IPS-NIHi7 (cell line): ENCODE measurements at regions not wholly inside any gene's neighbourhood (a gene's known extent, or its start where the extent isn't known, plus 50 kb on each side); places are given as distances from the start of the nearest gene placed in this dataset.

Experiments used
- DNase-seq: peaks from one replicate; pipeline ENCODE4 v3.0.0; 2012; ENCODE audit warnings: mixed read lengths; ENCODE audit errors: extremely low spot score

DNA sequence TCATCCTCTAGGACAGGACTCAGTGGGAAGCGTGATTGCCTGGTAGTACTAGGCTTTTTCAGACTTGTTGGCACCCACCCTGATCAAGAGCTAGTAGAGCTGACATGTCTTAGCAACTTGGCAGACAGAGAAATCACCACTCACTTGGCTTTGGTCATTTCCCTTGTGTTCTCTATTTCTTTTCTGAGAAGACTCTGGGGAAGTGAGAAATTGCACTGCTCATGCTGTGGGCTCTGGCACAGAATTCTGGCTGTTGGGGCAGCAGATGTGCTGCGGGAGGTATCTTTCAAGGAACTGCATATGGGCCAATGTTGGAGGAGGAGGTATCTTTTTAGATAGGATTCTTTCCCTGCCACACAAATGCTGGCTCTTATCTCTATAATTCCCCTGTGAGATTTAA is 529.1 kb upstream of the MEX3C start:
- no peak for DNase-seq

- DNase-seq: no peak
These were observed 530.3 kb upstream of the MEX3C start for GRCh38 chr18:51727780-51728179.

DNA sequence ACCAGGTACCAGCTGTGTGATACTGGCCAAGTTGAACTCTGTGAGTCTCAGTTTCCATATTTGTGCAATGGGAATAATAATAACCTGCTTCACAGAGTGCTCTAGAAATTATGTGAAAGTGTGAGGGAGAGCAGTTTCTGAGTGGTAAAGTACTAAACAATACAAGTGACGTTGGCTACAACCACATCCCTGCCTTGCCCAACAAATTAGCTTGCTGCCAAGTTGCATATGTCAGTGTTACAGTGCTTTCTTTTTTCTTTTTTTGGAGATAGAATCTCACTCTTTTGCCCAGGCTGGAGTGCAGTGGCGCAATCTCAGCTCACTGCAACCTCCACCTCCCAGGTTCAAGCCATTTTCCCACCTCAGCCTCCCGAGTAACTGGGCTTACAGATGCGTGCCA is 533.6 kb upstream of the MEX3C start:
- no peak for DNase-seq

- no peak for DNase-seq
These were observed 537.1 kb upstream of the MEX3C start for GRCh38 chr18:51734576-51734975.

GRCh38 chr18:51739044-51739666 is 541.7 kb upstream of the MEX3C start:
- no peak for DNase-seq

DNA sequence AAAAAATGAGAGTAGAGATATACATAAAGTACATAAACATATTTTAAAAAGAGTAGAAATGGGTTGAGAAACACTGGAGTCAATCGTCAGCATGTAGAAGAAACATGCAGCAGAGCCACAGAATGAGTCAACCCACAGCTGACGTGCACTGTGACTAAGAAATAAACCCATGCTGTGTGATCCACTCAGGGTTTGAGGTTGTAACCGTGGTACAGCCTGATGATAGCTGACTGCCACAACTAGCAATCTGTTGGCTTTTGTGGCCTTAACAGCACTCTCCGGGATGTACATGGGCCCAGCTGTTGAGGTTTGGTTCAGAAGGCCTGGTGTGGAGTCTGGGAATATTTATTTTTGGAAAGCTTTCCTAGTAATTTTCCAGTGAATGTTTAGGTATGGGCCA is 554.4 kb upstream of the MEX3C start:
- no peak for DNase-seq

DNA sequence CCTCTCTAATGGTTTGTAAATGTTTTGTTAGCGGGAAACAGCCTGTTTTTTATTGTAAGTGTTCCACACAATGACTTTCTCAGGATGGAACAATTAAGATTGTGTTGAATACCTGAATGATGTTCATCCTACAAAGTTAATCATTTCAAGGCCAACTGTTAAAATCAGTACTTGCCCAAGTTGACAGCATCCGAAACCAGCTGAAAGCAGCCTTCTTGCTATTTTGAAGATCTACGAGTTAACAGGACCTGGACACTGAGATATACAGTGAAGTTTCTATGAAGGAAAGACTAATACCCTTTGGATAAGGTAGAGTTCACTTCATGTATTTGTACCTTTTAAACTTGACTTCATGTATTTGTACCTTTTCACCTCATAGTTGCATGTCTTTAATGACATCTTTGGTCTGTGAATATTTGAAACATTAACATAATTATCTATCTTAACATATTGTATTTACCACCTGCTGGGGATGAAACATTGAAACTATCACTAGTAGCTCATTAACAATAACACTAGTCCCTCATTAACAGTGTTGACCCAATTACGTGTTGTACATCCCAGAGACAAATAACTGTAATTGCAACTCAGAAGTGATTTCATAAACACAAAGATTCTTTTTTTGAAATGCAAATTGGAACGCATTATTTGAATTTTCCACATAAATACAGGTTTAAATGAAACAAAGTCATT is 556.0 kb upstream of the MEX3C start:
- no peak for DNase-seq

GRCh38 chr18:51754566-51754965 is 557.1 kb upstream of the MEX3C start:
- DNase-seq: no peak

DNA sequence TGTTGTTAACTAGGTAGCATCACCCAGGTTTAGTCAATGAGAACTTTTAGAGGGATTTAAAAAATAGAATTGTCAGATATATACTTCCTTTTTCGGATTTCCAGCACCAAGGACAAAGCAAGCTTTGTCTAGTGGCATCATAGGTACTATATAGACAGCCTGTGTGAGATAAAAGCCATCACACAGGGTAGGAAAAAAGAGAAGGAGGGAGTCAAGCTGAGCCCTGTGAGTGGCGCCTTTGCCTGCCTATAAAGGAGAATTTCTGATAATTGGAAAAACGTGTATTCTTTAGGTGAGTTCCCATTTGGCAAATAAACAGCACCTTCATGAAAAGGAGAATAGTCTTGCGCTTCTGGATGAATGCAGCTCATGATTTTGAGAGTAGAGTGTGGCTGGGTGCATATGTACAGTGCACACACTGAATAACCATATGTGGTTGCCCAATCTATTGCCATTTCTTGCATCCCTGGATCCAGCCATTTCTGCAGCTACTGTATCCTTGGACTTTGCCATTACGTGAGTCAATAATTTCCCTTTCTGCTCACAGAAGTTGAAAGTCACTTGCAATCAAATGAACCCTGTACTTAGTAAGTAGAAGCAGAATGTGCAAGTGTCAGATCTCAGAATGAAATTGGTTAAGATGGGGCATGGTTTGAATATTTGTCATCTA is 559.9 kb upstream of the MEX3C start:
- DNase-seq: no peak

DNA sequence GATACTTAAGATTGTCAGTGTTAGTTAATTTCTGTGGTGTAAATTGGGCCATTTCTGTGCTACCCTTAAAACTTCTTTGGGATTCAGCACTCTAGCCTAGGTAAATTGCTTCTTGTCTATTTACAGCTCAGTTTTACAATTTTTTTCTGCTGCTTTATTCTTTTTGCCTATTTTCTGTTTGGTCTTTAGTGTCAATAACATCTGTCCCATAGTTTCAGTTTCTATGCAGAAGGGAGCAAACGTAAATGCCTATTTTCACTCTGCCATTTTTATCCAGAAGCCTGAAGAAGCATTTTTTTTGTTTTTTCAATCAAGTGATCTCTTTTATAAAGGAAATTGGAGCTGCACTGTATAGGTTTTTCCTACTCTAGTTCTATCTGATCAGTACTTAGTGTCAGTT is 564.9 kb upstream of the MEX3C start:
- DNase-seq: no peak

GRCh38 chr18:51765606-51766360 is 568.3 kb upstream of the MEX3C start:
- no peak for DNase-seq

- no peak for DNase-seq
These were observed 569.8 kb upstream of the MEX3C start for GRCh38 chr18:51767293-51767692.

- no peak for DNase-seq
These were observed 561.9 kb upstream of the DCC start for GRCh38 chr18:51778115-51778514.

DNA sequence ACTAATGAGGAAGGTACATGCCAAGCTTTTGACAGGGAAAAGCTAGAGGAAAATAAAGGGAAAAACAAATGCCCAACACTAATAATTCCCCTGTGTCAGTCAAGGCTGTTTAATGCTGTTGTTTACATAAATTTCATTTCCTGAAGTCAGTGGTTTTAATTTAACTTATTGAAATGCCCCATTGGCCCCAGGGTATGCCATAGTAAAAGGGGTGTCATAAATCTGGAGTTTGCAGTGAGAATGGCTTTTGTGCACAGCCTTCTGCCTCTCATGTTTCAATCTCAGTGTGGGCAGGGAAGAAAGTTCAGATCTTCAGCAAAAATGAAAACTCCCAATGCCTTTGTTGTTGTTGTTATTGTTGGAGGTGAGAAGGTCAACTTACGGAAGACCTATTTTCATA is 550.1 kb upstream of the DCC start:
- DNase-seq: no peak

DNA sequence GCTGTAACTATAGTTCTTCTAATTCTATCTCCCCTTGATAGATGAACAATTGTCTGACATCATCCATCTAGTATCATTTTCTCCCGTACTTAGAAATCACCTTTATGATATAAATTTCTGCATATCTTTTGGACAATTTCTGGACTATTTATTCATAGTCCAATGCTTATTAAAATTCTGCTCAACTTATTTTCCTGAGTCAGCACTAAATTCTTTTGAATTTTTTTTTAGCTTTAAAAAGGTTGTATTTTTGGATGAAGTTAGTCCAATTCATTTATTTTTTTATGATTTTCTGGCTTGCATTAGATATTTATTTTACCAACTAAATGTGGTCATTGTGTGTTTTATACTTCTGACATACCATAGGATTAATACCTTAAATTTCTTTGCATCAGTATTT is 538.5 kb upstream of the DCC start:
- DNase-seq: no peak

- no peak for DNase-seq
These were observed 537.2 kb upstream of the DCC start for GRCh38 chr18:51802569-51803428.

GRCh38 chr18:51807336-51807735 is 532.7 kb upstream of the DCC start:
- DNase-seq: no peak

DNA sequence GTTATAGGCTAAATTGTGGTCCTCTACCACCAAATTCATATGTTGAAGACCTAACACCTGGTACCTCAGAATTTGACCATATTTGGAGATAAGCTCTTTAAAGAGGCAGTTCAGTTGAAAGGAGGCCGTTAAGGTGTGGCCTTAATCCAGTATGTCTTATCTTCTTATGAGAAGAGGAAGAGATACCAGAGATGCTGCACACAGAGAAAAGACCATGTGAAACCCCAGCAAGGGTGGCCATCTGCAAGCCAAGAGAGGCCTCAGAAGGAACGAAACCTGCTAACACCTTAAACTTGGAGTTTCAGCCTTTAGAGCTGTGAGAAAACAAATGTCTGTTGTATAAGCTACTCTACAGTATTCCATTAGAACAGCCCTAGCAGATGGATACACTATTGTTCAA is 528.1 kb upstream of the DCC start:
- DNase-seq: no peak

DNA sequence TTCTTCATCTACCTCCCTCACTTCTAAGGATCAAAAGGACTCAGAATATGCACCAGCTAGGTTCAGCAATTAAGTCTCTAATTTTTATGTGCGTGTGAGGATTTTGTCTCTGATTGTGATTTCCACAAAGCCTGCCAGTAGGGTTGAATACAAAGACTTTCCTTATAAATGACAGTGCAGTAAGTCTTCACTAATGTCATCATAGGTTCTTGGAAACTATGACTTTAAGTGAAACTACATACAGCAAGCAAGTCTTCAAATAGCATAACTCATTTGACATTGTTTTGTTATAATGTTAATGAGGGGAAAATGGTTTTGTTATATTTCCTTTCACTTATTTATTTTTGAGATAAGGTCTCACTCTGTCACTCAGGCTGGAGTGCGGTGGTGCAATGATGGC is 526.3 kb upstream of the DCC start:
- no peak for DNase-seq

GRCh38 chr18:51821610-51822009 is 518.4 kb upstream of the DCC start:
- no peak for DNase-seq

DNA sequence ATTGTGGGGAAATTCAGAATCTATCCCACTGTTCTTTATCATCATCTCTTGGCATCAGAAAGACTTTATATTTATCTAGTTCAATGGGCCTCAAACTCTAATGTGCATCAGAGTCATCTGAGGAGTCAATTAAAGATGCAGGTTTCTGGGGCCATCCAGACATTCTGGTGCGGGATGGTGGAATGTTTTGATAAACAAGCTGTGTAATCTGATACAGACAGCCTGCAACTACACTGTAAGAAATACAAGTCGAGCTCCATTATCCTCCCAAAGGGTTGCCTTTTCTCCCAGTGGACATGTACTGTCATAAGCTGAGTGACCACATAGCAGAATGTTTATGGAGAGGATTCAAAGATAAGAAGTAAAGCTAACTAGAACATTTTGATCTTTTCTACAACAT is 515.3 kb upstream of the DCC start:
- DNase-seq: no peak

DNA sequence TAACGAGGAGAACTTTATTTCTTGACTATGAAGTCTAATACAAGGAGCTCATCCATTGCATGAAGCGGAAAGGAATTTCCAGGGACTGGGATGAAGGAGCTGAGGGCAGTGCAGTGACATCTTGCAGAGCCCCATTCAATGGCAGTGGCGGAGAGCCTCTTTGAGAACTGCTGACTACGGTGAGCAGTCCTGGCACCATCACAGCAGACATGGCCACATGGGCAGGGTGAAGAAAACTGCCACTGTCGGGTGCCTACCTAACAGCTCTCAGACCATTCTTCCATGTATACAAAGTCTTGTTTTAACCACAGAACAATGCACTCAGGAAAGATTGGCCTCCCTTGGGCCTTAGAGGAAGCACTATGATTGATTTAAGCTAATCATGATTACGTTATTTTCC is 506.1 kb upstream of the DCC start:
- no peak for DNase-seq
